GM12878 (cell line): ENCODE measurements at regions not wholly inside any gene's neighbourhood (a gene's known extent, or its start where the extent isn't known, plus 50 kb on each side); places are given as distances from the start of the nearest gene placed in this dataset.
A peak's percentile ranks its signal among the peaks of the same experiment; 100 is the strongest.

Experiments
- BHLHE40 ChIP-seq, 2 experiments: fragments of 450-650 bp in 1 of 2; IDR thresholded peaks; 2 replicates each; pipeline ENCODE4 v1.6.1; 2011 to 2017; ENCODE audit warnings: low read depth in 2 of 2, borderline replicate concordance in 1 of 2, improper control_type of control experiment in 1 of 2, low read length in 1 of 2, mild to moderate bottlenecking in 1 of 2
- CHD2 ChIP-seq: IDR thresholded peaks from 2 replicates; pipeline ENCODE4 v1.6.1; 2011; ENCODE audit warnings: low read depth, low read length, improper control_type of control experiment, borderline replicate concordance
- EZH2 ChIP-seq: IDR thresholded peaks from 2 replicates; pipeline ENCODE4 v1.6.1; 2012; ENCODE audit warnings: low read depth, mild to moderate bottlenecking, control low read depth, inconsistent platforms, low read length, borderline replicate concordance; ENCODE audit not compliant: control insufficient read depth
- FOS ChIP-seq: IDR thresholded peaks from 3 replicates; pipeline ENCODE4 v1.6.1; 2011; ENCODE audit warnings: borderline replicate concordance; ENCODE audit not compliant: insufficient read length; ENCODE audit errors: extremely low read depth
- FOXK2 ChIP-seq: fragments of 450-650 bp; IDR thresholded peaks from 2 replicates; pipeline ENCODE4 v1.6.1; 2017; ENCODE audit warnings: mild to moderate bottlenecking, moderate library complexity
- FOXM1 ChIP-seq: IDR thresholded peaks from 2 replicates; pipeline ENCODE4 v1.6.1; 2012; ENCODE audit warnings: low read depth, mild to moderate bottlenecking, inconsistent platforms, low read length, moderate library complexity
- HCFC1 ChIP-seq: fragments of 150-350 bp; IDR thresholded peaks from 2 replicates; pipeline ENCODE4 v1.6.1; 2014; ENCODE audit warnings: low read length
- JUNB ChIP-seq: IDR thresholded peaks from 2 replicates; pipeline ENCODE4 v1.6.1; 2016; ENCODE audit warnings: antibody characterized with exemption, mild to moderate bottlenecking
- MEF2B ChIP-seq: fragments of 450-650 bp; IDR thresholded peaks from 2 replicates; pipeline ENCODE4 v1.6.1; 2018; ENCODE audit warnings: mild to moderate bottlenecking, moderate library complexity; ENCODE audit not compliant: partially characterized antibody, poor library complexity, severe bottlenecking
- PML ChIP-seq: IDR thresholded peaks from 2 replicates; pipeline ENCODE4 v1.6.1; 2012; ENCODE audit warnings: low read length, inconsistent platforms
- RUNX3 ChIP-seq: IDR thresholded peaks from 2 replicates; pipeline ENCODE4 v1.6.1; 2012; ENCODE audit warnings: low read length, inconsistent platforms
- SP1 ChIP-seq: IDR thresholded peaks from one replicate; pipeline ENCODE4 v1.6.1; 2011; ENCODE audit warnings: low read depth, low read length
- TCF7 ChIP-seq: IDR thresholded peaks from 2 replicates; pipeline ENCODE4 v1.6.1; 2014; ENCODE audit warnings: antibody characterized with exemption, borderline replicate concordance
- ZNF217 ChIP-seq: fragments of 450-650 bp; IDR thresholded peaks from 2 replicates; pipeline ENCODE4 v1.6.1; 2017; ENCODE audit warnings: antibody characterized with exemption, mild to moderate bottlenecking
- TF ChIP-seq, protein P1 (sequence below): IDR thresholded peaks from 2 replicates; pipeline ENCODE4 v1.6.1; 2011; ENCODE audit warnings: borderline replicate concordance, low read depth, mild to moderate bottlenecking, moderate library complexity, low read length; ENCODE audit not compliant: insufficient read depth, poor library complexity, severe bottlenecking
- TF ChIP-seq, protein P2 (sequence below): fragments of 450-650 bp; IDR thresholded peaks from 2 replicates; pipeline ENCODE4 v1.6.1; 2018; ENCODE audit warnings: borderline replicate concordance, mild to moderate bottlenecking; ENCODE audit not compliant: partially characterized antibody
- TF ChIP-seq, protein P3 (sequence below): IDR thresholded peaks from 2 replicates; pipeline ENCODE4 v1.6.1; 2012; ENCODE audit warnings: low read length, inconsistent platforms
- TF ChIP-seq, protein P4 (sequence below): fragments of 450-650 bp; IDR thresholded peaks from 2 replicates; pipeline ENCODE4 v1.6.1; 2014; ENCODE audit warnings: mild to moderate bottlenecking
- TF ChIP-seq, protein P5 (sequence below), 3 experiments: IDR thresholded peaks in 2 of 3; conservative IDR thresholded peaks in 1 of 3; 2 replicates each; pipeline ENCODE4 v1.5.1; 2011; ENCODE audit warnings: low read depth in 3 of 3, low read length in 3 of 3, mild to moderate bottlenecking in 3 of 3, control low read depth in 2 of 3, moderate library complexity in 2 of 3, inconsistent platforms in 1 of 3, mixed read lengths in 1 of 3; ENCODE audit not compliant: control insufficient read depth in 2 of 3, insufficient read depth in 1 of 3; ENCODE audit errors: extremely low read depth in 1 of 3
- TF ChIP-seq, protein P6 (sequence below): fragments of 450-650 bp; conservative IDR thresholded peaks from 2 replicates; pipeline ENCODE4 v1.6.1; 2017; ENCODE audit warnings: mild to moderate bottlenecking, moderate library complexity

DNA sequence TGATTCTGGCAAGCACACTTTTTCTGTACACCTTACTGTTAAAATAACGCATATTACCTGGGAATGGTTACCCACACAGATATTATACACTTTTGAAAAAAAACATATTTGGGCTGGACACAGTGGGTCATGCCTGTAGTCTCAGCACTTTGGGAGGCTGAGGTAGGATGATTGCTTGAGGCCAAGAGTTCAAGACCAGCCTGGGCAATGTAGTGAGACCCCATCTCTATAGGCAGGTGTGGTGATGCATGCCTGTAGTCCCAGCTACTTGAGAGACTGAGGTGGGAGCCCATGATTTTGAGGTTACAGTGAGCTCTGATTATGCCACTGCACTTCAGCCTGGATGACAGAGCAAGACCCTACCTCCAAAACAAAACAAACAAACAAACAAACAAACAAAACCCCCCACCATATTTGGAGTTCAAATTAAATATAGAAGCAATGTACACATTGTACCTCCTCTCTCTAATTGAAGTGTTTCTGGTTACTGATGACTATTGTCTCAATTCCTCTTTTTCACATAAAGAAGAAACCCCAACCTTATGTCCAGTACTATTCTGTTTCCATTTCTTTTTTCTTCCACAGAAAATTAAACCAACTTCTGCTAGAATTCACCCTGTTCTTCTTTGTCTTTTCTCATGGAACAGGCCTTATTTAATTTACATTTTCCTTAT lies 152.6 kb upstream of the UMPS start (continued):
- TF ChIP-seq, protein P1, sequence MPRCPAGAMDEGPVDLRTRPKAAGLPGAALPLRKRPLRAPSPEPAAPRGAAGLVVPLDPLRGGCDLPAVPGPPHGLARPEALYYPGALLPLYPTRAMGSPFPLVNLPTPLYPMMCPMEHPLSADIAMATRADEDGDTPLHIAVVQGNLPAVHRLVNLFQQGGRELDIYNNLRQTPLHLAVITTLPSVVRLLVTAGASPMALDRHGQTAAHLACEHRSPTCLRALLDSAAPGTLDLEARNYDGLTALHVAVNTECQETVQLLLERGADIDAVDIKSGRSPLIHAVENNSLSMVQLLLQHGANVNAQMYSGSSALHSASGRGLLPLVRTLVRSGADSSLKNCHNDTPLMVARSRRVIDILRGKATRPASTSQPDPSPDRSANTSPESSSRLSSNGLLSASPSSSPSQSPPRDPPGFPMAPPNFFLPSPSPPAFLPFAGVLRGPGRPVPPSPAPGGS, result no peak
- TF ChIP-seq, protein P2, sequence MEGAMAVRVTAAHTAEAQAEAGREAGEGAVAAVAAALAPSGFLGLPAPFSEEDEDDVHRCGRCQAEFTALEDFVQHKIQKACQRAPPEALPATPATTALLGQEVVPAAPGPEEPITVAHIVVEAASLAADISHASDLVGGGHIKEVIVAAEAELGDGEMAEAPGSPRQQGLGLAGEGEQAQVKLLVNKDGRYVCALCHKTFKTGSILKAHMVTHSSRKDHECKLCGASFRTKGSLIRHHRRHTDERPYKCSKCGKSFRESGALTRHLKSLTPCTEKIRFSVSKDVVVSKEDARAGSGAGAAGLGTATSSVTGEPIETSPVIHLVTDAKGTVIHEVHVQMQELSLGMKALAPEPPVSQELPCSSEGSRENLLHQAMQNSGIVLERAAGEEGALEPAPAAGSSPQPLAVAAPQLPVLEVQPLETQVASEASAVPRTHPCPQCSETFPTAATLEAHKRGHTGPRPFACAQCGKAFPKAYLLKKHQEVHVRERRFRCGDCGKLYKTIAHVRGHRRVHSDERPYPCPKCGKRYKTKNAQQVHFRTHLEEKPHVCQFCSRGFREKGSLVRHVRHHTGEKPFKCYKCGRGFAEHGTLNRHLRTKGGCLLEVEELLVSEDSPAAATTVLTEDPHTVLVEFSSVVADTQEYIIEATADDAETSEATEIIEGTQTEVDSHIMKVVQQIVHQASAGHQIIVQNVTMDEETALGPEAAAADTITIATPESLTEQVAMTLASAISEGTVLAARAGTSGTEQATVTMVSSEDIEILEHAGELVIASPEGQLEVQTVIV, result no peak
- TF ChIP-seq HCFC1, result no peak
- TF ChIP-seq, protein P3, sequence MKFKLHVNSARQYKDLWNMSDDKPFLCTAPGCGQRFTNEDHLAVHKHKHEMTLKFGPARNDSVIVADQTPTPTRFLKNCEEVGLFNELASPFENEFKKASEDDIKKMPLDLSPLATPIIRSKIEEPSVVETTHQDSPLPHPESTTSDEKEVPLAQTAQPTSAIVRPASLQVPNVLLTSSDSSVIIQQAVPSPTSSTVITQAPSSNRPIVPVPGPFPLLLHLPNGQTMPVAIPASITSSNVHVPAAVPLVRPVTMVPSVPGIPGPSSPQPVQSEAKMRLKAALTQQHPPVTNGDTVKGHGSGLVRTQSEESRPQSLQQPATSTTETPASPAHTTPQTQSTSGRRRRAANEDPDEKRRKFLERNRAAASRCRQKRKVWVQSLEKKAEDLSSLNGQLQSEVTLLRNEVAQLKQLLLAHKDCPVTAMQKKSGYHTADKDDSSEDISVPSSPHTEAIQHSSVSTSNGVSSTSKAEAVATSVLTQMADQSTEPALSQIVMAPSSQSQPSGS, result no peak; the same call in 1 of the 2 replicates
- TF ChIP-seq TCF7, result no peak
- TF ChIP-seq FOXK2, result no peak
- TF ChIP-seq, protein P4, sequence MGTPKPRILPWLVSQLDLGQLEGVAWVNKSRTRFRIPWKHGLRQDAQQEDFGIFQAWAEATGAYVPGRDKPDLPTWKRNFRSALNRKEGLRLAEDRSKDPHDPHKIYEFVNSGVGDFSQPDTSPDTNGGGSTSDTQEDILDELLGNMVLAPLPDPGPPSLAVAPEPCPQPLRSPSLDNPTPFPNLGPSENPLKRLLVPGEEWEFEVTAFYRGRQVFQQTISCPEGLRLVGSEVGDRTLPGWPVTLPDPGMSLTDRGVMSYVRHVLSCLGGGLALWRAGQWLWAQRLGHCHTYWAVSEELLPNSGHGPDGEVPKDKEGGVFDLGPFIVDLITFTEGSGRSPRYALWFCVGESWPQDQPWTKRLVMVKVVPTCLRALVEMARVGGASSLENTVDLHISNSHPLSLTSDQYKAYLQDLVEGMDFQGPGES, result no peak
- no peak for TF ChIP-seq EZH2
- no peak for TF ChIP-seq BHLHE40 (IDR thresholded peaks at IDR 0.05; ENCODE audit: borderline replicate concordance in 1 of 2, low read depth in 2 of 2, low read length in 1 of 2)
- TF ChIP-seq, protein P5, sequence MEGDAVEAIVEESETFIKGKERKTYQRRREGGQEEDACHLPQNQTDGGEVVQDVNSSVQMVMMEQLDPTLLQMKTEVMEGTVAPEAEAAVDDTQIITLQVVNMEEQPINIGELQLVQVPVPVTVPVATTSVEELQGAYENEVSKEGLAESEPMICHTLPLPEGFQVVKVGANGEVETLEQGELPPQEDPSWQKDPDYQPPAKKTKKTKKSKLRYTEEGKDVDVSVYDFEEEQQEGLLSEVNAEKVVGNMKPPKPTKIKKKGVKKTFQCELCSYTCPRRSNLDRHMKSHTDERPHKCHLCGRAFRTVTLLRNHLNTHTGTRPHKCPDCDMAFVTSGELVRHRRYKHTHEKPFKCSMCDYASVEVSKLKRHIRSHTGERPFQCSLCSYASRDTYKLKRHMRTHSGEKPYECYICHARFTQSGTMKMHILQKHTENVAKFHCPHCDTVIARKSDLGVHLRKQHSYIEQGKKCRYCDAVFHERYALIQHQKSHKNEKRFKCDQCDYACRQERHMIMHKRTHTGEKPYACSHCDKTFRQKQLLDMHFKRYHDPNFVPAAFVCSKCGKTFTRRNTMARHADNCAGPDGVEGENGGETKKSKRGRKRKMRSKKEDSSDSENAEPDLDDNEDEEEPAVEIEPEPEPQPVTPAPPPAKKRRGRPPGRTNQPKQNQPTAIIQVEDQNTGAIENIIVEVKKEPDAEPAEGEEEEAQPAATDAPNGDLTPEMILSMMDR (IDR thresholded peaks at IDR 0.05 in 2 of 3, conservative IDR thresholded peaks at IDR 0.05 in 1 of 3; ENCODE audit: control insufficient read depth in 2 of 3, extremely low read depth in 1 of 3, insufficient read depth in 1 of 3, low read depth in 3 of 3, low read length in 3 of 3), result no peak
- peak; percentile 59 for TF ChIP-seq RUNX3
- TF ChIP-seq FOXM1, result no peak
- TF ChIP-seq SP1, result no peak
- no peak for TF ChIP-seq JUNB
- peak; percentile 51 for TF ChIP-seq MEF2B
- TF ChIP-seq CHD2, result no peak
- TF ChIP-seq ZNF217, result no peak
- no peak for TF ChIP-seq PML
- no peak for TF ChIP-seq FOS
- TF ChIP-seq, protein P6, sequence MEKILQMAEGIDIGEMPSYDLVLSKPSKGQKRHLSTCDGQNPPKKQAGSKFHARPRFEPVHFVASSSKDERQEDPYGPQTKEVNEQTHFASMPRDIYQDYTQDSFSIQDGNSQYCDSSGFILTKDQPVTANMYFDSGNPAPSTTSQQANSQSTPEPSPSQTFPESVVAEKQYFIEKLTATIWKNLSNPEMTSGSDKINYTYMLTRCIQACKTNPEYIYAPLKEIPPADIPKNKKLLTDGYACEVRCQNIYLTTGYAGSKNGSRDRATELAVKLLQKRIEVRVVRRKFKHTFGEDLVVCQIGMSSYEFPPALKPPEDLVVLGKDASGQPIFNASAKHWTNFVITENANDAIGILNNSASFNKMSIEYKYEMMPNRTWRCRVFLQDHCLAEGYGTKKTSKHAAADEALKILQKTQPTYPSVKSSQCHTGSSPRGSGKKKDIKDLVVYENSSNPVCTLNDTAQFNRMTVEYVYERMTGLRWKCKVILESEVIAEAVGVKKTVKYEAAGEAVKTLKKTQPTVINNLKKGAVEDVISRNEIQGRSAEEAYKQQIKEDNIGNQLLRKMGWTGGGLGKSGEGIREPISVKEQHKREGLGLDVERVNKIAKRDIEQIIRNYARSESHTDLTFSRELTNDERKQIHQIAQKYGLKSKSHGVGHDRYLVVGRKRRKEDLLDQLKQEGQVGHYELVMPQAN, result no peak
